HEK293T (cell line): ENCODE measurements at regions not wholly inside any gene's neighbourhood (a gene's known extent, or its start where the extent isn't known, plus 50 kb on each side); places are given as distances from the start of the nearest gene placed in this dataset.

Experiments
- CTCF ChIA-PET: fragments of 350-600 bp; formaldehyde crosslinking; extraction: SDS; loops from one replicate; lab custom pipeline; 2021; ENCODE audit warnings: antibody characterized with exemption, inconsistent platforms; lab: Yijun Ruan, JAX
- POLR2A ChIA-PET: fragments of 350-600 bp; formaldehyde crosslinking; extraction: SDS; loops from one replicate; lab custom pipeline; 2020; ENCODE audit warnings: antibody characterized with exemption, inconsistent platforms; lab: Yijun Ruan, JAX
- DNase-seq: peaks from one replicate; pipeline ENCODE4 v3.0.0; 2012; ENCODE audit warnings: mixed read lengths; ENCODE audit errors: extremely low spot score
- ARNT ChIP-seq: fragments of 450-650 bp; IDR thresholded peaks from 2 replicates; pipeline ENCODE4 v1.6.1; 2017; ENCODE audit warnings: mild to moderate bottlenecking
- BHLHE40 ChIP-seq: fragments of 450-650 bp; IDR thresholded peaks from 2 replicates; pipeline ENCODE4 v1.6.1; 2016; ENCODE audit warnings: mild to moderate bottlenecking, moderate library complexity, borderline replicate concordance
- CTBP1 ChIP-seq: fragments of 450-650 bp; IDR thresholded peaks from 2 replicates; pipeline ENCODE4 v1.6.1; 2016; ENCODE audit warnings: borderline replicate concordance
- ELF4 ChIP-seq: fragments of 450-650 bp; IDR thresholded peaks from 2 replicates; pipeline ENCODE4 v1.6.1; 2017; ENCODE audit warnings: antibody characterized with exemption
- FOXA1 ChIP-seq: fragments of 450-650 bp; IDR thresholded peaks from 2 replicates; pipeline ENCODE4 v1.6.1; 2016; ENCODE audit warnings: mild to moderate bottlenecking
- FOXK2 ChIP-seq: fragments of 450-650 bp; IDR thresholded peaks from 2 replicates; pipeline ENCODE4 v1.6.1; 2016; ENCODE audit warnings: mild to moderate bottlenecking
- FOXM1 ChIP-seq: fragments of 450-650 bp; IDR thresholded peaks from 2 replicates; pipeline ENCODE4 v1.6.1; 2017; ENCODE audit warnings: mild to moderate bottlenecking, borderline replicate concordance
- HDGF ChIP-seq: fragments of 450-650 bp; IDR thresholded peaks from 2 replicates; pipeline ENCODE4 v1.6.1; 2017; ENCODE audit warnings: antibody characterized with exemption, borderline replicate concordance
- L3MBTL2 ChIP-seq: fragments of 450-650 bp; conservative IDR thresholded peaks from 2 replicates; pipeline ENCODE4 v1.6.1; 2016; ENCODE audit warnings: mild to moderate bottlenecking
- LEF1 ChIP-seq: fragments of 450-650 bp; IDR thresholded peaks from 2 replicates; pipeline ENCODE4 v1.6.1; 2017; ENCODE audit warnings: mild to moderate bottlenecking, borderline replicate concordance
- NFRKB ChIP-seq: fragments of 450-650 bp; IDR thresholded peaks from 2 replicates; pipeline ENCODE4 v1.6.1; 2016; ENCODE audit warnings: mild to moderate bottlenecking, moderate library complexity
- SP1 ChIP-seq: fragments of 450-650 bp; IDR thresholded peaks from 2 replicates; pipeline ENCODE4 v1.6.1; 2017
- SUZ12 ChIP-seq: fragments of 450-650 bp; IDR thresholded peaks from 2 replicates; pipeline ENCODE4 v1.6.1; 2016; ENCODE audit warnings: mild to moderate bottlenecking
- TARDBP ChIP-seq: fragments of 450-650 bp; IDR thresholded peaks from 2 replicates; pipeline ENCODE4 v1.6.1; 2016
- ZNF384 ChIP-seq: fragments of 450-650 bp; IDR thresholded peaks from 2 replicates; pipeline ENCODE4 v1.6.1; 2016
- TF ChIP-seq, protein P1 (sequence below): fragments of 450-650 bp; IDR thresholded peaks from 2 replicates; pipeline ENCODE4 v1.6.1; 2016

DNA sequence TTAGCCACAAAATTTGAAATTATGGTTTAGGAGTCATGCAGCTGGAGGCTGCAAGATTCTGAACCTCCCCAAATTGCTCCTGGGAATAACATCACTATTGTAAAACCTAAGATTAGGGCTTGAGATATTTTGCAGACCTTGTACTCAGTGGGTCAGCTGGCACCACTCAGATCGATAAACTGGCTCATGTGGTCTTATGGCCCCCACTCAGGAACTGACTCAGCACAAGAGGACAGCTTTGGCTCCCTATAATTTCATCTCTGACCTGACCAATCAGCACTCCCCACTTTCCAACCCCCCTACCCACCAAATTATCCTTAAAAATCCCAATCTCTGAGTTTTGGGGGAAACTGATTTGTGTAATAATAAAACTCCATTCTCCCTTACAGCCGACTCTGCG lies 161.6 kb downstream of the BRMS1L start:
- DNase-seq, result no peak
- ChIA-PET POLR2A (no interaction called here), CTCF (interaction anchor here (0.9 kb wide), 1 partner anchor 12 kb away, joined by 3 read pairs; no protein-coding TSS in a partner anchor)
- TF ChIP-seq LEF1, result no peak
- TF ChIP-seq CTBP1, result no peak
- no peak for TF ChIP-seq ELF4
- TF ChIP-seq FOXA1, result no peak
- TF ChIP-seq HDGF, result no peak
- no peak for TF ChIP-seq ZNF384
- TF ChIP-seq TARDBP, result no peak
- TF ChIP-seq, protein P1, sequence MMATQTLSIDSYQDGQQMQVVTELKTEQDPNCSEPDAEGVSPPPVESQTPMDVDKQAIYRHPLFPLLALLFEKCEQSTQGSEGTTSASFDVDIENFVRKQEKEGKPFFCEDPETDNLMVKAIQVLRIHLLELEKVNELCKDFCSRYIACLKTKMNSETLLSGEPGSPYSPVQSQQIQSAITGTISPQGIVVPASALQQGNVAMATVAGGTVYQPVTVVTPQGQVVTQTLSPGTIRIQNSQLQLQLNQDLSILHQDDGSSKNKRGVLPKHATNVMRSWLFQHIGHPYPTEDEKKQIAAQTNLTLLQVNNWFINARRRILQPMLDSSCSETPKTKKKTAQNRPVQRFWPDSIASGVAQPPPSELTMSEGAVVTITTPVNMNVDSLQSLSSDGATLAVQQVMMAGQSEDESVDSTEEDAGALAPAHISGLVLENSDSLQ, result no peak
- TF ChIP-seq SP1, result no peak

DNA sequence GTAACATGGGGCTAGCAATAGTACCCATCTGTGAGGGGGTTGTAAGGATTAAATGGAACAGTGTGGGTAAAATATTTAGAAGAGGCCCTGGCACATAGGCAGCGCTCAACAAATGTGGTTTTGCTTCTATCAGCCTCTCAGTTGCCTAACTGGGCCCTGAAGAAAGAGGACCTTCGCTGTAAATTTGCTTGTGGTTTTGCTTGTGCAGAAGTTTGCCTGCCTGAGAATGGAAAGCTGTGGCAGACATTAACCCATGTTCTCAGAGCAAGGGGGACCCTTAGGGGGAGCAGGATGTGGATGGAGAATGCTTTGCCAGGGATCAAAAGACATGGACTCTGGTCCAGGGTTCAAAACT lies 160.1 kb downstream of the BRMS1L start:
- ChIA-PET CTCF (interaction anchor here (1.0 kb wide), 1 partner anchor 83 kb away, joined by 3 read pairs; no protein-coding TSS in a partner anchor), POLR2A (no interaction called here)
- TF ChIP-seq ZNF384, result no peak
- TF ChIP-seq SUZ12, result no peak
- DNase-seq, result no peak

DNA sequence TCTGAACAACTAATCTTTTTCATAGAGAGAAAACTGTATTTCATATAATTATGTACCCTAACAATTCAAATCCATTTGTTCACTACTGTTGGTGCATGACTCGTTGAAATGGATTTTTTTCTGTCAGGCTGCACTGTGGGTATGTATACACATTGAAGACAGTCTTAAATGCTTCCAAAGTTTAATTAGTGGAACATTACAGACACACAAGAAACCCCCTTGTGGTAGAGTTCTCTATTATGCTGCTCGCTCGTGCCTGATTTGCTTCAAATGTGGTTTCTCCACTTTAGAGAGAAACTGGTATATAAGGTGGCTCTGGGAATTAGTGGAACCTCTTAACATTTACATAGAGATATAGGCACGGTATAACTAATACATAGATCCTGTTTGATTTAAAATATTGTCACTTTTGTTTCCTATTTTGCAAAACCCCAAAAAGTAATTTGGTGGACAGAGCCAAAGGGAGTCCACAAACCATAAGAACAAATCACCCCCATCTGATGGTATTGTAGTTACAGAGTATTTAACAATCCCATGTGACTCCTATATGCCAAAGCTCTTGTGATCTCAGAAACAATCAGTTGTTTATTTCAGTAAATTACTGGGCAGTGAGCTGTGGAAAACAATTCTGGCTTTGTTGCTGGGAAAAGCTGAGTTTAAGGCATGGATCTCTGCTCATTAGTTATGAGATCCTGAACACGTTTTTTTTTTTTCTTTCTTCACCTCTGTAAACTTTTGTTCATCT lies 159.5 kb downstream of the BRMS1L start:
- no peak for TF ChIP-seq SUZ12
- ChIA-PET CTCF (interaction anchor here (1.0 kb wide), 1 partner anchor 84 kb away, joined by 3 read pairs; no protein-coding TSS in a partner anchor), POLR2A (no interaction called here)
- no peak for DNase-seq

DNA sequence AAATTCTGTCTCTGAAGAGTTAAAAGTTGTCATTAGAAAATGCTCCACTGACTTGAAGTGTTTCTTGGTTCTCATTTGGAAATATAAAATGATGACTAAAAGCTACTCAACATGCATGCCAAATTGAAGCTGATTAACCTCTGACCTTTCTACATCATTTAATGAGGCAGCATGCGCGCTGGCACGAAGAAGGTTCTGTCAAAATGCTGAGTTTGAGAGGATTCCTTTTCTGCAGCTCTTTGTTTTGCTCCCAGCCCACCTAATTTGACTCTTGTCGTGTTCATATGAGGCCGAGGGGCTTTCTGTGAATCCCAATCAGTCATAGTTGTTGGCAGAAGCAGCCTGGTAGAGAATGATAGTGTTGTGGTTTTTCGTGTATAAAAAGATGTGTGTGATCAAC lies 153.4 kb downstream of the BRMS1L start:
- ChIA-PET POLR2A (interaction anchor here (0.6 to 0.7 kb wide), 2 partner anchors 29 to 99 kb away, joined by 3 to 4 read pairs; no protein-coding TSS in a partner anchor), CTCF (no interaction called here)
- DNase-seq, result no peak
- TF ChIP-seq LEF1 (no peak), NFRKB (no peak), ARNT (no peak), FOXA1 (no peak), HDGF (no peak), SP1 (no peak), ELF4 (no peak), ZNF384 (no peak), FOXM1 (no peak), L3MBTL2 (no peak), TARDBP (no peak), FOXK2 (no peak), CTBP1 (no peak), BHLHE40 (no peak), SUZ12 (no peak)
- TF ChIP-seq, protein P1, result no peak

DNA sequence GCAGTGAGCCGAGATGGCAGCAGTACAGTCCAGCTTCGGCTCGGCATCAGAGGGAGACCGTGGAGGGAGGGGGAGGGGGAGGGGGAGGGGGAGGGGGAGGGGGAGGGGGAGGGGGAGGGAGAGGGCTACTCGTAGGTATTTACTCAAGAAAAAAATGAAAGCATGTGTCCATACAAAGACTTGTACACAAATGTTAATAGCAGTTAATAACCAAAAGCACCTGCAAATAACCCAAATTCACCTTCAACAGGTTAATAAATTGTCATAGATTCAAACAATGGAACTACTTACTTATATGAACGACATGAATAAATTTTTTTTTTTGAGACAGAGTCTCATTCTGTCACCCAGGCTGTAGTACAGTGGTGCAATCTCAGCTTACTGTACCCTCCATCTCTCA lies 152.4 kb downstream of the BRMS1L start:
- TF ChIP-seq FOXA1 (no peak), SUZ12 (no peak), BHLHE40 (no peak), HDGF (no peak), ARNT (no peak), NFRKB (no peak), SP1 (no peak), ELF4 (no peak), CTBP1 (no peak)
- POLR2A ChIA-PET, result no interaction called here
- no peak for DNase-seq
- CTCF ChIA-PET, result no interaction called here

DNA sequence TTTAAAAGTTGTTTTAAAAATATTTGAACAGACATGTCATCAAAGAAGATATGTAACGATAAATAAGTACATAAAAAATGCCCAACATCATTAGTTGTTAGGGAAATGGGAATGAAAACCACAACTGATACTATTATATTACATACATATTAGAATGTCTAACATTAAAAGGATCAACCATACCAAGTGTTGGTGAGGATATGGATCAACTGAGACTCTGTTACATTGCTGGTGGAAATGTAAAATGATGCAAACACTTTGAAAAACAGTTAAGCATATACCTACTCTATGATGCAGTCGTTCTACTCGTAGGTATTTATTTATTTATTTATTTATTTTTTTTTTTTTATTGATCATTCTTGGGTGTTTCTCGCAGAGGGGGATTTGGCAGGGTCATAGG lies 149.7 kb downstream of the BRMS1L start:
- POLR2A ChIA-PET, result no interaction called here
- TF ChIP-seq FOXM1 (no peak), ELF4 (no peak), CTBP1 (no peak), HDGF (no peak), LEF1 (no peak), SUZ12 (no peak), TARDBP (no peak), ZNF384 (no peak), ARNT (no peak), BHLHE40 (no peak), FOXK2 (no peak), NFRKB (no peak), FOXA1 (no peak), L3MBTL2 (no peak), SP1 (no peak)
- TF ChIP-seq, protein P1, result no peak
- no peak for DNase-seq
- CTCF ChIA-PET, result no interaction called here

DNA sequence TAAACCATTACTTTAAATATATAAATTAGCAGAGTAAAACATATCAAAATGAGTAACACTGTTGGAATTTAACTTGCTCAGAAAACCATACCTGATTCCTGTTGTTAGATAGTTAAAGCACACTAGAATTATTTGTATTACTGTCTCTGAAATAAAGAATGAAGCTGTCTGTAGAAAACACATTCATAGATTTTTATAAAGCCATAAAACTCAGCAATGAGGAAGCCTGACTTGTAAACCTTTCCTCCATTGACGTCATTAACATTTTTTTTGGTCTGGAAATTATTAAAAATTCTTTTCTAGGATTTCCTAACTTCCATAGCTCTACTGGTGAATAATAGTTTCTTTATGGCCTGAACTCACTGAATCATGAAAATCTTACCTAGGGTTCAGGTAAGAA lies 147.6 kb downstream of the BRMS1L start:
- DNase-seq, result no peak
- CTCF ChIA-PET, result no interaction called here
- POLR2A ChIA-PET, result no interaction called here

More for the DNA sequence above, 147.6 kb downstream of the BRMS1L start:
- TF ChIP-seq TARDBP (no peak), CTBP1 (no peak), LEF1 (no peak), ZNF384 (no peak), FOXA1 (no peak), ARNT (no peak), SP1 (no peak), BHLHE40 (no peak)
- TF ChIP-seq, protein P1, result no peak
